Activated T-cell treated with anti-CD3 and anti-CD28 coated beads for 1 hour (primary cell): ENCODE measurements at regions not wholly inside any gene's neighbourhood (a gene's known extent, or its start where the extent isn't known, plus 50 kb on each side); places are given as distances from the start of the nearest gene placed in this dataset.
"Not testable (repeated sequence)": the region's sequence is repeated elsewhere in the genome, so short reads cannot be mapped to it uniquely, and the experiment has no call there.

Source experiments
- DNase-seq: peaks from one replicate; pipeline ENCODE4 v3.0.0-alpha.2; 2020; ENCODE audit warnings: low read depth

GRCh38 chr20:60096166-60096565 is 137.9 kb downstream of the CDH26 start:
- no peak for DNase-seq

DNA sequence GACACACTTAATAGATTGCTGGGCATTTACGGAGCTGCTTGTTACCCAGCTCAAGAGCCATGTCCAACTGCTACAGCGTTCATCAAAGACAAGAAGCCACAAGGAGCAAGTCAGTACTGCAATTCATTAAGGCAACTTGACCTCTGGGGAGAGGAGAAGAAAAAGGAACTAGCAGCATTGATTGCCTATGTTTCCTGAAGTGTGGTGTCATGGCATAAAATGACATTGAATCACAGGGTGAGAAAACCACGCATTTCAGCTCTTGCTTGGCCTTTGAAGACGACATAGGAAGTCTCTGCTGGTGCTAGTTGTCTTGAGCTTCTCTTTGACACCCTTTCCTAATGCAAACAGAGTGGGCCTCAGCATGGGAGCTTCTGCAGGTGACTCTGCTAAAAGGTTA is 139.1 kb downstream of the CDH26 start:
- DNase-seq: no peak

DNA sequence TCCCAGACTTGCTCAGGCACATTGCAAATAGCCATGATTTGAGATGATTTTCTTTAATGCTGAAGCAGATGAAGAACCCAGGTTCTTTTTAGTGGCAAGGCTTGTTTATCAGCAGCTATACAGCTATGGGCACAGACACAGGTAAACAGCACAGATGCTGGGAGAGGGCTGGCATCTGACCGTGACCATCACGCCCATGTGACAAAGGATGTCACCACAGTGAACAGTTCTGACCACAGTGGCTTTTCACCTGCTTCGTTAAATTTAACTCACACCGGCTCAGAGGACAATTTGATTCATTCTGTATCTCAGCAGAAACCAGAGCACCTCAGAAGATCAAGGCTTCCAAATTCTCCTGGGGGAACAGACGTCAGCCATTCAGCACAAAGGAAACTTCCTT is 142.6 kb downstream of the CDH26 start:
- no peak for DNase-seq

GRCh38 chr20:60101201-60101890 is 143.1 kb downstream of the CDH26 start:
- no peak for DNase-seq

GRCh38 chr20:60101891-60102281 is 143.7 kb downstream of the CDH26 start:
- DNase-seq: no peak

- no peak for DNase-seq
These were observed 144.5 kb downstream of the CDH26 start for GRCh38 chr20:60102665-60103210.

DNA sequence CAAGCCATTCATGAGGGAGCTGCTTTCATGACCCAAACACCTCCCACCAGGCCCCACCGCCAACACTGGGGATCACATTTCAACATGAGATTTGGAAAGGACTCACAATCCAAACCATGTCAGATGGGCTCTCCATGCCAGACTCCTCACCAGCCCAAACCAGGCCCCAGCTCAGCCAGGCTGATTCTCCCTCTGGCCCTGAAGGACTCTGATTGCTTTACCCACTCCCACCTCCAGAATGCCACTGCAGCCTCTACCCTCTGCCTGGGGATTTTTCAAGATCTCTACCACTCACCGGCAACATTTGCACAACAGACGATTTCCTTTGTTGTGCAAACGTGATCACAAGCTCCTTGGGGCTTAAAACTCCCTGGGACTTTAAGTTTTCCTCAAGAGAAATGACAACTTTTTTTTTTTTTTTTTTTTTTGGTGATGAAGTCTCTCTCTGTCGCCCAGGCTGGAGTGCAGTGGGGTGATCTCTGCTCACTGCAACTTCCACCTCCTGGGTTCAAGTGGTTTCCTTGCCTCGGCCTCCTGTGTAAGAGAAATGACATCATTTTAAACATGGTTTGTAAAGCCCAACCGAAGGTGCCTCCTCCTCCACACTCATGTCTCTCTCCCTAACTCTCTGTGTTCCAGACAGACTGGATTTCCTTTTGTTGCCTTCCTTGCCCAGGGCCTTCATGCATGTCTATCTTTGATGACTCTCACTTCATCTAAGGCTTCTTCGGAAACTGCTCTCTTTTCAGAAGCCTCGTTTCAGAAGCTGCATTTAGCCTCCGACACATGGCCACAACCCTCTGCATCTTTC is 147.0 kb downstream of the CDH26 start:
- no peak for DNase-seq

DNA sequence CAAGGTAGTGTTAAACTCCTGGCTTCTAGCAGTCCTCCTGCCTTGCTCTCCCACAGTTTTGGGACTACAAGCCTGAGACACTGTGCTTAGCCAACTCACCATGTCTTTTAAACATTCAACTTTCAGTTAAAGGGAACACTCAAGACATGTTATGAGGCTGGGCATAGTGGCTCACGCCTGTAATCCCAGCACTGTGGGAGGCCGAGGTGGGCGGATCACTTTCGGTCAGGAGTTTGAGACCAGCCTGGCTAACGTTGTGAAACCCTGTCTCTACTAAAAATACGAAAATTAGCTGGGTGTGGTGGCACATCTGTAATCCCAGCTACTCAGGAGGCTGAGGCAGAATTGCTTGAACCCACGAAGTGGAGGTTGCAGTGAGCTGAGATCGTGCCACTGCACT is 148.0 kb downstream of the CDH26 start:
- not testable (repeated sequence) for DNase-seq

- DNase-seq: no peak
These were observed 149.6 kb downstream of the CDH26 start for GRCh38 chr20:60107621-60108390.

DNA sequence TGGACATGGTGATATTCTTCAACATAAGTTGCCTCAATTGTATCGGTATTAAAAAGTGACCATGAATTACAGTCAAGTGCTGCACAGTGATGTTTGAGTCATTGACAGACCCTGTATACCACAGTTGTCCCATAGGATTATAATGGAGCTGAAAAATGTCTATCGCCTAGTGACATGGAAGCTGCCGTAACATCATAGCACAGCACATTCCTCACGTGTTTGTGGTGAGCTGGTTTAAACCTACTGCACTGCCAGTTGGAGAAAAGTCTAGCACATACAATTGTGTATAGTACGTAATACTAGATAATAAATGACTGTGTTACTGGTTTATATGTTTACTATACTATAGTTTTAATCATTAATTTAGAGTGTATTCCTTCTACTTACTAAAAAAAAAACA is 150.2 kb downstream of the CDH26 start:
- no peak for DNase-seq

DNA sequence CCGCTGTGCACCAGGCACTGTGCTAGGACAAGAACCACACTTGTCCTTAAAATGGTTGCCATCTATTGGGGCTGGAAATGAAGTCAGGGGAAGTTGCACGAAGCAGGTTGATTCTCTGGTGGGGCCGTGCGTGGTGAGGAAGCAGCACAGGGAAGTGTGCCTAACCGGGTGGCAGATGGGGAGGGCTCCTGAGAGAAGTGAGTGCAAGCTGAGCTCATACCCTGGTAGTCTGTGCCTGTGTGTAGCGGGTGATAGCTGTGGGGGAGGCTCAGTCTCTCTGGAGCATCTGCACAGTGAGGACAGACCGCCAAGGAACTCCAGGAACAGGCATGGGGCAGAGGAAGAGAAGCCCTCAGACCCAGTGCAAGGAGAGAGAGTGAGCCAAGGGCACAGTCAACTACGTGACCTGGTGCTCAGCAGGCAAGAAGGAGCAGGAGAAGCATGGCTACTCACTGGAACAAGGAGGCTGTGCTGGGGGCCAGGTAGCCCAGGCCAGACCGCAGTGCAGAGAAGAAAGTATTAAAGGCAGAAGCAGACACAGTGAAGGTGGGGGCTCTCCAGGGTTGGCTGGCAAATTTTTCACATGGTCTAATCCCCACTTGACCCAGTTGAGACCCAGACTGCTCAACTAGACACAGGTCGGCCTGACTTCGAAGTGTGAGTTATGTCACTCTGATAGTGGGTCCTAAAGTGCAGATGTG is 155.0 kb downstream of the CDH26 start:
- no peak for DNase-seq

DNA sequence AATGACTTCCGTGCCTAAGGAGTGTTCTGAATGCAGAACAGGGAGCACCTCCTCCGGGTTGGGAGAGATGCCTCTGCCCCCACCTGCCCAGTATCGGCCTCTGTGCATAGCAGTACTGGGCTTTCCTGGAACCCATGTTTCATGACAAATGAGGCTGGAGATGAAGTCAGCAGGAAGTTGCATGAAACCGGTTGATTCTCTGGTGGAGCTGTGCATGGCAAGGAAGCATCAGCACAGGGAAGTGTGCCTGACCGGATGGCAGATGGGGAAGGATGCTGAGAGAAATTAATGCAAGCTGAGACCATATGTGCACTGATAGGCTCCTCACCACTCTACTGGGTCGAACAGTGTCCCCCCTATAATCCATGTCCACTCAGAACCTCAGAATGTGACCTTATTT is 155.5 kb downstream of the CDH26 start:
- no peak for DNase-seq

GRCh38 chr20:60115451-60115850 is 157.2 kb downstream of the CDH26 start:
- no peak for DNase-seq

- DNase-seq: no peak
These were observed 158.1 kb downstream of the CDH26 start for GRCh38 chr20:60116128-60116909.

DNA sequence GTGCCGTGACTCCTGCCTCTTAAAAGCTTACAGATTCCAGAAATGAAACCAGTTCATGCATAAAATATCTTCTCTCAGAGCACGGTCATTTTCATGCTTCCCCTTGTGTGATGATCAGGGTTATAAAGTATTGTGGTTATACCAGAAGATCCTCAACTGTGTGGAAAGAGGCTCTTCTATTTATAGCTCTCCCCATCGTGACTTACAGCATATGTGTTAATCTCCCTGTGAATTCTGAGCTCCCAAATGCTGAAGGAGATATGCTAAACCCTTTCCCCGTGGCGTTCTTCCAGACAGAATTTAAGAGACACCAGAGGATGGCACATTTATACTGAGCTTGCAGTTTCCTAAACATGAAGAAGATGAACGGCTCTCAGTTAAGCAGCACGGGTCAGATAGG is 158.8 kb downstream of the CDH26 start:
- no peak for DNase-seq

- no peak for DNase-seq
These were observed 163.7 kb downstream of the CDH26 start for GRCh38 chr20:60121903-60122302.

- no peak for DNase-seq
These were observed 164.4 kb downstream of the CDH26 start for GRCh38 chr20:60122671-60123070.

- no peak for DNase-seq
These were observed 164.9 kb downstream of the CDH26 start for GRCh38 chr20:60123096-60123495.

- no peak for DNase-seq
These were observed 165.4 kb downstream of the CDH26 start for GRCh38 chr20:60123652-60124051.

- no peak for DNase-seq
These were observed 166.7 kb downstream of the CDH26 start for GRCh38 chr20:60124776-60125381.

GRCh38 chr20:60125513-60125912 is 167.3 kb downstream of the CDH26 start:
- no peak for DNase-seq
